ENCODE measurements at regions not wholly inside any gene's neighbourhood (a gene's known extent, or its start where the extent isn't known, plus 50 kb on each side); places are given as distances from the start of the nearest gene placed in this dataset.

GRCh38 chr12:77362509-77363210, 297.3 kb upstream of the E2F7 start:
- TF ChIP-seq POLR2A (IDR thresholded peaks at IDR 0.05; ENCODE audit: low read depth, low read length) (no peak), POLR2AphosphoS5 (IDR thresholded peaks at IDR 0.05; ENCODE audit: low read depth, low read length) (no peak)

All from GM12892 (cell line).